Breast epithelium (tissue), 3 donors: ENCODE measurements at regions not wholly inside any gene's neighbourhood (a gene's known extent, or its start where the extent isn't known, plus 50 kb on each side); places are given as distances from the start of the nearest gene placed in this dataset.

Source experiments
- CTCF ChIP-seq, 3 donors: fragments of 450-650 bp; IDR thresholded peaks; one replicate each; pipeline ENCODE4 v1.5.1; 2016 to 2017; ENCODE audit warnings: antibody characterized with exemption in 3 of 3, mild to moderate bottlenecking in 3 of 3, moderate library complexity in 3 of 3
- POLR2A ChIP-seq: fragments of 450-650 bp; IDR thresholded peaks from one replicate; pipeline ENCODE4 v1.6.1; 2016; ENCODE audit warnings: antibody characterized with exemption, mild to moderate bottlenecking, moderate library complexity
- POLR2AphosphoS5 ChIP-seq, 3 donors: sonication (generic); formaldehyde crosslinking; IDR thresholded peaks; one replicate each; pipeline ENCODE4 v1.6.1; 2017; ENCODE audit warnings: antibody characterized with exemption in 3 of 3

GRCh38 chr3:39751286-39751685, 58.1 kb upstream of the MYRIP start:
- TF ChIP-seq POLR2AphosphoS5 (IDR thresholded peaks at IDR 0.05) (no peak), POLR2A (no peak), CTCF (IDR thresholded peaks at IDR 0.05) (no peak)
